Right ventricle myocardium superior (tissue), 1 donor: ENCODE measurements at regions not wholly inside any gene's neighbourhood (a gene's known extent, or its start where the extent isn't known, plus 50 kb on each side); places are given as distances from the start of the nearest gene placed in this dataset.
A peak's percentile ranks its signal among the peaks of the same experiment; 100 is the strongest.

Experiments
- ATAC-seq: fragments of 200-7000 bp; cut with Tn5 transposase; one replicate; pipeline ENCODE4 v1.9.1; 2020; ENCODE audit warnings: mild to moderate bottlenecking; ENCODE audit not compliant: poor library complexity
- DNase-seq: peaks from one replicate; pipeline ENCODE4 v3.0.0-alpha.2; 2020
- intact Hi-C: fragments of 100-400 bp; cut with DNase I; formaldehyde crosslinking; loops from one replicate; pipeline ENCODE4 v1.11.2; 2022
- donor health status: DM: no; HTN: yes; CAD: no; lungs with severe emphysema.

- ATAC-seq (no peak), DNase-seq (no peak)
- intact Hi-C loops, result no loop called here
Measured at GRCh38 chr18:24704946-24705630, 244.7 kb downstream of the HRH4 start.

- no peak for ATAC-seq
- no peak for DNase-seq
- intact Hi-C loops, result no loop called here
Measured at GRCh38 chr18:24710474-24710873, 250.0 kb downstream of the HRH4 start.

- DNase-seq (no peak), ATAC-seq (no peak)
- intact Hi-C loops, result no loop called here
Measured at GRCh38 chr18:24719791-24720190, 259.4 kb downstream of the HRH4 start.

- no peak for DNase-seq
- no peak for ATAC-seq
- intact Hi-C loops, result no loop called here
Measured at GRCh38 chr18:24721388-24721787, 261.0 kb downstream of the HRH4 start.

GRCh38 chr18:24725644-24726415 is 265.4 kb downstream of the HRH4 start:
- intact Hi-C loops, result loop anchor here (5.0 kb wide), 1 partner anchor 239 kb away; no protein-coding TSS in a partner anchor
- ATAC-seq (no peak), DNase-seq (no peak)

GRCh38 chr18:24726727-24727492 is 266.5 kb downstream of the HRH4 start:
- DNase-seq, result peak; percentile 48
- ATAC-seq, result peak; percentile 84

GRCh38 chr18:24727685-24728084 is 267.2 kb downstream of the HRH4 start:
- intact Hi-C loops, result loop anchor here (2.0 to 5.0 kb wide), 2 partner anchors 129 to 240 kb away; no protein-coding TSS in a partner anchor
- no peak for DNase-seq
- ATAC-seq, result no peak

More at GRCh38 chr18:24726727-24727492, 266.5 kb downstream of the HRH4 start:
- intact Hi-C loops, result loop anchor here (5.0 kb wide), 1 partner anchor 240 kb away; no protein-coding TSS in a partner anchor

- DNase-seq, result no peak
- ATAC-seq, result no peak
- intact Hi-C loops, result no loop called here
Measured at GRCh38 chr18:24731158-24731557, 270.7 kb downstream of the HRH4 start.

- intact Hi-C loops, result no loop called here
- ATAC-seq, result no peak
- DNase-seq, result no peak
Measured at GRCh38 chr18:24731981-24732380, 271.5 kb downstream of the HRH4 start.

- no peak for DNase-seq
Measured at GRCh38 chr18:24734058-24734457, 273.6 kb downstream of the HRH4 start.

GRCh38 chr18:24735624-24736231 is 275.3 kb downstream of the HRH4 start:
- no peak for ATAC-seq
- intact Hi-C loops, result no loop called here
- DNase-seq, result no peak

More at GRCh38 chr18:24734058-24734457, 273.6 kb downstream of the HRH4 start:
- peak; percentile 25 for ATAC-seq
- intact Hi-C loops, result no loop called here

- ATAC-seq, result no peak
- intact Hi-C loops, result no loop called here
Measured at GRCh38 chr18:24736662-24737330, 276.4 kb downstream of the HRH4 start.

GRCh38 chr18:24740829-24741228 is 280.4 kb downstream of the HRH4 start:
- DNase-seq, result no peak
- intact Hi-C loops, result no loop called here
- no peak for ATAC-seq

More at GRCh38 chr18:24736662-24737330, 276.4 kb downstream of the HRH4 start:
- no peak for DNase-seq

- ATAC-seq (no peak), DNase-seq (no peak)
- intact Hi-C loops, result no loop called here
Measured at GRCh38 chr18:24741321-24741720, 280.9 kb downstream of the HRH4 start.

- no peak for ATAC-seq
- intact Hi-C loops, result no loop called here
Measured at GRCh38 chr18:24741965-24742724, 281.7 kb downstream of the HRH4 start.

GRCh38 chr18:24754583-24755253 is 294.3 kb downstream of the HRH4 start:
- DNase-seq (no peak), ATAC-seq (no peak)
- intact Hi-C loops, result no loop called here

More at GRCh38 chr18:24741965-24742724, 281.7 kb downstream of the HRH4 start:
- DNase-seq, result no peak

GRCh38 chr18:24756385-24756784 is 295.9 kb downstream of the HRH4 start:
- no peak for DNase-seq
- ATAC-seq, result no peak
- intact Hi-C loops, result no loop called here
